ENCODE measurements at regions not wholly inside any gene's neighbourhood (a gene's known extent, or its start where the extent isn't known, plus 50 kb on each side); places are given as distances from the start of the nearest gene placed in this dataset.

- DNase-seq (ENCODE audit: low read depth, low spot score): no peak
Measured at GRCh38 chr1:203926025-203926540, 64.7 kb downstream of the SNRPE start.

GRCh38 chr1:203929741-203930309 is 68.4 kb downstream of the SNRPE start:
- peak; percentile 35 for DNase-seq (ENCODE audit: low read depth, low spot score)
- H3K4me3 ChIP-seq (ENCODE audit: low read length): no peak overlapping the region; the same call in 1 of the 2 replicates

More at GRCh38 chr1:203926025-203926540, 64.7 kb downstream of the SNRPE start:
- H3K4me3 ChIP-seq (ENCODE audit: low read length): no peak overlapping the region

- H3K4me3 ChIP-seq (ENCODE audit: low read length): no peak overlapping the region
- DNase-seq (ENCODE audit: low read depth, low spot score): no peak
Measured at GRCh38 chr1:203930342-203930741, 68.9 kb downstream of the SNRPE start.

DNA sequence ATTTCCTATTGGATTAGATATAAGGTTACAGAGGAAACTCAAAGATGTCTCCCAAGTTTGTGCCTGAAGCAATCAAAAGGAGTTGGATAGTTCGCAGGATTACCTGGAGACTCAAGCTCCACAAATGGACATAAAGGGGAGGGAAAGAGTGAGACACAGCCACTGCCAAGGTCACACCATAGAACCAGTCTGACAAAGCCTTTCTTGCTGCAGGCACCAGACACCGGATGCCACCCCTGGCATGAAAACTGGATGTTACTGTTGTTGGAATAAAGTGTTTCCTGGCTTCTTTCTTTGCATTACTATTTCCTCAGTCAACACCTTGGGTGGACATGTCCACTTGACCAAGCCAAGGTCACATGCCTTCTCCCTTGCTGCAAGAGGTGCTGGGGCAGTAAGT is 70.6 kb downstream of the SNRPE start:
- H3K4me3 ChIP-seq (ENCODE audit: low read length): no peak overlapping the region
- no peak for DNase-seq (ENCODE audit: low read depth, low spot score)

DNA sequence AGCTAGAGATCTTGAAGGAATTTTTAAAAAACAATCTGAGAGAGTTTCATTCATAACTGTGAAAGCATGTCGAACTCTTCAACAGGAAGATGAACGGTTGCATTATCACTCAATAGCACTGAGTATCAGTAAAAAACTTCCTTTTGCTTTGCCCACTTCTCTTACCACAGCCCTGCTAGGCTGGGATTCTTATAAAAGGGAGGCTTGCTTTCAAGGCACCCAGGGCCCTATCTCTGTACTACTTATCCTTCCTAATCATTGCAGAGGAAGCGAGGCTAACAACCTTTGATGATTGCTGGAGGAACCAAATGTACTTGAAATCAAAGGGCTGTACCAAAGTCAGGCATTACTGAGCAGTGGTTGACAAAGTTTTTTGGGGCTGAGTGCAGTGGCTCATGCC is 71.2 kb downstream of the SNRPE start:
- peak; percentile 90 for DNase-seq (ENCODE audit: low read depth, low spot score)
- no peak overlapping the region for H3K4me3 ChIP-seq (ENCODE audit: low read length)

DNA sequence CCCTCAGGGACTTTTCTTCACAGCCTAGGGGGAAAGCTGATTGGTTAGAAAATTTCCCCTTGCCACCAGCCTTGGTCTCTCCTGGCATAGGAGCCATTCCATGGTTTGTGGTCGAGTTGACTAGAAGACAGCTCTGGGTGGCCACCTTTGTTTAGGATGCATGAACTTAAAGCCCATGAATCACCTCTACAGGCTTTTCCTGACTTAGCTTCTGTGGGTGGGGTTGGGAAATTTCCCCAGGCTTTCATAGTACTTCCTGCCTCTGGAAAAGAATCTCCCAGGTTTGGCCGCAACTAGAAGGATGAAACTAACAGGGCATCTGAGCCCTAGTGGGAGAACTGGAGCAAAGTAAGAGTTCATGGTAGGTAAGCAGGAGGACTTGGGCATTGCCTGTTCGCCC is 72.6 kb downstream of the SNRPE start:
- DNase-seq (ENCODE audit: low read depth, low spot score): no peak
- no peak overlapping the region for H3K4me3 ChIP-seq (ENCODE audit: low read length)

- H3K4me3 ChIP-seq (ENCODE audit: low read length): no peak overlapping the region
- DNase-seq (ENCODE audit: low read depth, low spot score): no peak
Measured at GRCh38 chr1:203934651-203935050, 73.3 kb downstream of the SNRPE start.

- peak; percentile 25 for DNase-seq (ENCODE audit: low read depth, low spot score)
- no peak overlapping the region for H3K4me3 ChIP-seq (ENCODE audit: low read length)
Measured at GRCh38 chr1:203935321-203935720, 73.9 kb downstream of the SNRPE start.

DNA sequence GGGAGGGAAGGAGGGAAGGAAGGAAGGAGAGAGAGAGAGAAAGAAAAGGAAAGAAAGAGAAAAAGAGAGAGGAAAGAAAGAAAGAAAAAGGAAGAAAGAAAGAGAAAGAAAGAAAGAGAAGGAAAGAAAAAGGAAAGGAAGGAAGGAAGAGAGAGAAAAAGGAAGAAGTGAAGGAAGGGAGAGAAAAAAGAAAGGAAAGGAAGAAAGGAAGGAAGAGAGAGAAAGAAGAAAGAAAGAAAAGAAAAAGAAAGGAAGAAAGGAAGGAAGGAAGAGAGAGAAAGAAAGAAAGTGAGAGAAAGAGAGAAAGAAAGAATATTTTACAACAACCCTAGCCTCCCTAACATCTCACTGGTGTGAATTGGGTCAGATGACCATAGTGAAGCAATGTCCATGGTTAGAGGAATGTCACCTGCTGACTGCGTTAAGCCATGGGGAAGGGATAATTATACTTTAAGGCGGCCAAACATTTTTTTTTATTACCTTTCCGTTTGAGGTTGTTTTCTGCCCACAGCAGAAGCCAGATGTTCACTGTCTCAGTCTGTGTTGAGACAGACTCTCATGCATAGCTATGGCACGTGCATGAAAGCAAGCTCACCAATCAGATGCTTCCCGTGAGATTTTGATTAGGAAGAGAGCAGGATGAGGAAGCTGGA is 76.4 kb downstream of the SNRPE start:
- H3K4me3 ChIP-seq (ENCODE audit: low read length): no peak overlapping the region
- peak; percentile 77 for DNase-seq (ENCODE audit: low read depth, low spot score)

DNA sequence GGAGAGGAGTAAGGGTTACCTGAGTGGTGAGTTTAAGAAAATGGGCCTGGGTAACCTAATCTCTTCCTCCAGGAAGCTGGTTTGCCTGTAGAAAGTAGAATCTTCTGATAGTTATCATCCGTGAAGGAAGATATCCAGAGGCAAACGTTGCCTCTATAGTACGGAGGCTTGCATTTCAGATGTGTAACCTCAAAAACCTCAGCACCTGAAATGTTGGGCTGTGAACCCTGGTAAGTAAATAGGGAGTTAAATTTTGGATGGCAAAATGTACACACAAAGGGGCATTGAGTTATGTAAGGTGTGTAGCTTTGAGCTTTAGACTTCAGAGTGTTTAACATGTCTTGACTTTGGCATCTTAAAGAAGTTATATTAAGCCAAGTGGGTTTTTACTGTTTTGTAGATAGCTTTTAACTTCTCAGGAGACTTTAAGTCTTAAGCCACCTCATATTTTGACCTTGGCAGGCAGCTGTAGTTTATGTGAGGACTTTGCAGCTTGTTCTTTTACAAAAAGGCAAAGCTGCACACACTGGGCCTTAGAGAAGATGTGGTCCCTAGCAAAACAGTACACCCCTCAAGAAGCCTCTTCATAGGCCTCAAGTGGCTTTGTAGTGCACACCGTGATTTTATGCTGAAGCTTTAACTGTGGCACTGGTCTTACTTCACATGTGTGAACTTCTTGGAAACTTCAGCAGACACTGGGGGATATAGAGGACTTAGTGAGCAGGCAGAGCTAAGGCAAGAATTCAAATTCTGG is 83.4 kb downstream of the SNRPE start:
- H3K4me3 ChIP-seq (ENCODE audit: low read length): no peak overlapping the region
- DNase-seq (ENCODE audit: low read depth, low spot score): peak; percentile 78

DNA sequence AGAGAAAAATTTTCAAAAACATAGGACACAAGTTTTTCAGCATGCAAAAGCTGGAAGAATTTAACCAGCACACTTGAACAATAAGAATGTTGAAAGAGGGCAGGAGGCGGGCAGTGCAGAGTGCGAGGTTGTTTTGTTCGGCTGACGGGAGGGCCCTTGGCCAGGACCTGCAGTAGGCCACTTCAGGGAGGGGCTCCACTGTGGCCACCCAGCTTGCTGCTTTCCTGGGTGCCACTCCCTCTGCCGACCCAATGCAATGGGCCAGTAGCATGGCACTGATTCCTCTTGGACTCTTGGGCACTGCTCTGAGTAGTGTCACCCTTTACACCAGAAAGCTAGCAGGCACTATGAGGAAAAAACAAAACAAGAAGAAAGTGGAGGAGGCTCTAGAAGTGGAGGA is 92.9 kb downstream of the SNRPE start:
- no peak overlapping the region for H3K4me3 ChIP-seq (ENCODE audit: low read length)
- DNase-seq (ENCODE audit: low read depth, low spot score): no peak

DNA sequence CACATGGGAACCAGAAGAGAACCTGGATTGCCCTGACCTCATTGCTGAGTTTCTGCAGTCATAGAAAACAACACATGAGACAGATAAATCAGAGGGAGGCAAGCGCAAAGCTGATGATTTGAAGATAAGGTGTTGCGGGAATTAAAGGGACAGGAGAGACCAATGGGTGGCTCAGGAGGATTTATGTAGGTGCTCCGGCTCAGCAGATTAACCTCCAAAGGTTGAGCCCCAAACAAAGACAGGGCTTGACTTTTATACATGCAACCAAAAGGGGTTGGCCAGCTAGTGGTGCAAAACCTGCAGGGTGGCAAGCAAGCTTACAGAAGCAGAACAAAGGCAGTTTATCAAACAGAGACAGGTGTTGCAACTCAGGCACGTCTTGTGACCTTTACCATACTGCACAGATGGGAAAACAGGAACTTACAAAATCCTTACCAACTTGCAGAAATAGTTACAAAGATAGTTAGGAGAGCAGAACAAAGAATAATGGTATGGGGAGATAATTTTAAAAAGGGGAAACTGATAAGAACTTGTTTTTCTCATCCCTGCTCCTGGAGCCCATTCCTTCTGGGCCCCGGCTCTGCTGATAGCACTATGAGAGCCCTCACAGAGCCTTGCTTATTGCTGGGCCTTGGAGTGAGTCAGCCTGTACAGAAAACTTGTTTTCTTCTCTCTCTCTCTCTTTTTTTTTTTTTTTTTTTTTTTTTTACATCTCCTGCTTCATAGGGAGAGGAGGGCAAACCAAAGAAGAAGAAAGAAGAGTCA is 93.6 kb downstream of the SNRPE start:
- H3K4me3 ChIP-seq (ENCODE audit: low read length): no peak overlapping the region
- DNase-seq (ENCODE audit: low read depth, low spot score): peak; percentile 27

DNA sequence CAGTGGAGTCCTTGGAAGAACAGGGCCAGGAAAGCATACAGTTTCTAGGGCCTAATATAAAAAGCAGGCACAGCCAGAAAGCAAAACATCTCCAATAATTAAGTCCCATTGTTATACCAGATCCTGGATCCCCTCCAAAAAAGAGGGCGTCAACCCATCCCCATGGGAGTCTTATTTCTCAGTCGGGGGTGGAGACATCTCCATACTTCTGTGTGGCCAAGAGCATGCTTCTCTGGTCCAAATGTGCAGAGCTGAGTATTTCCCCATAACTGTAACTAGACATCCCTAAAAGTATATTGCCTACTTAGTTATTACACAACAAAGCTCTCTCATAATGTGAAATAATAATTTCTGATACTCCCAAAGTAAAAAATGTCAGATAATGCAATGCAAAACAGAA is 104.2 kb upstream of the SOX13 start:
- H3K4me3 ChIP-seq (ENCODE audit: low read length): no peak overlapping the region
- DNase-seq (ENCODE audit: low read depth, low spot score): no peak

GRCh38 chr1:203969846-203970245 is 103.1 kb upstream of the SOX13 start:
- DNase-seq (ENCODE audit: low read depth, low spot score): no peak
- no peak overlapping the region for H3K4me3 ChIP-seq (ENCODE audit: low read length)

GRCh38 chr1:203985044-203985443 is 87.9 kb upstream of the SOX13 start:
- no peak overlapping the region for H3K4me3 ChIP-seq (ENCODE audit: low read length)
- no peak for DNase-seq (ENCODE audit: low read depth, low spot score)

- DNase-seq (ENCODE audit: low read depth, low spot score): no peak
Measured at GRCh38 chr1:203985676-203986075, 87.2 kb upstream of the SOX13 start.

GRCh38 chr1:203986887-203987461 is 85.9 kb upstream of the SOX13 start:
- no peak for DNase-seq (ENCODE audit: low read depth, low spot score)
- H3K4me3 ChIP-seq (ENCODE audit: low read length): no peak overlapping the region

More at GRCh38 chr1:203985676-203986075, 87.2 kb upstream of the SOX13 start:
- H3K4me3 ChIP-seq (ENCODE audit: low read length): no peak overlapping the region

DNA sequence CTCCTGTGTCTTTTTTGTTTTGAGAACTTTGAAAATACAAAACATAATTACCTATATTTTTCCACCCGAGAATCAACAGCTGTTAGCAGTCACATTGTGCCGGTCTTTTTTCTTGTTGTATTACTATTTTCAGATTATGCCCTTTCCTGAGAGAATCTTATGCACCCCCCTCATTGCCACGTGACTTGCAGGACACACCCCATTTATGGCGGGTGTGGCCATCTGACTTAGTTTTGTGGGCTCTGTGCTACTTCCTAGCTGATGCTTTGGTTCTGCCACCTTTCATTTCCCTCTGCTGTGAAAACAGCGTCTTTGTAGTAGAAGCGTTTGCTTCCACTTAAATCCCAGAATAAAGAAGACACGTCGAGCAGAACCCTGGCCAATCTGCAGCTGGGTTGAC is 82.8 kb upstream of the SOX13 start:
- no peak overlapping the region for H3K4me3 ChIP-seq (ENCODE audit: low read length)
- DNase-seq (ENCODE audit: low read depth, low spot score): peak; percentile 8

DNA sequence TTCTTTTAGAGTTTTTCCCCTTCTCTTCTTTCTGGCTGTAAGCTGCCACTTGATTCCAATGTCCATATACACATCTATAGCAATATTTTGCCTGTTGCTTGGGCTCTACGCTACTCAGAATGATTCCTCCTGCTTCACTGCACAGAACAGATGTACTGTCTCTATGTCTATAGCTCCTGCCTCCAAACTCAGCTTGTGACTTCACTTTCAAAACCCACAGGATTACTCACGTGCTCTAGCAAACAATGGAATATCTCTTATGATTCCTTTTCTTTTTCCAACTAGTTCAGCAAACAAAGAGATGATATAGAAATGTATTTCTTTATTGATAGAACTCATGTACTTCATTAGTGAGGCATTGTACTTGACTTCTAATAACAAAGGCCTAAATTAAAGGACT is 80.5 kb upstream of the SOX13 start:
- DNase-seq (ENCODE audit: low read depth, low spot score): no peak
- H3K4me3 ChIP-seq (ENCODE audit: low read length): no peak overlapping the region
